ENCODE measurements at regions not wholly inside any gene's neighbourhood (a gene's known extent, or its start where the extent isn't known, plus 50 kb on each side); places are given as distances from the start of the nearest gene placed in this dataset.
"Not testable (repeated sequence)": the region's sequence is repeated elsewhere in the genome, so short reads cannot be mapped to it uniquely, and the experiment has no call there.

DNA sequence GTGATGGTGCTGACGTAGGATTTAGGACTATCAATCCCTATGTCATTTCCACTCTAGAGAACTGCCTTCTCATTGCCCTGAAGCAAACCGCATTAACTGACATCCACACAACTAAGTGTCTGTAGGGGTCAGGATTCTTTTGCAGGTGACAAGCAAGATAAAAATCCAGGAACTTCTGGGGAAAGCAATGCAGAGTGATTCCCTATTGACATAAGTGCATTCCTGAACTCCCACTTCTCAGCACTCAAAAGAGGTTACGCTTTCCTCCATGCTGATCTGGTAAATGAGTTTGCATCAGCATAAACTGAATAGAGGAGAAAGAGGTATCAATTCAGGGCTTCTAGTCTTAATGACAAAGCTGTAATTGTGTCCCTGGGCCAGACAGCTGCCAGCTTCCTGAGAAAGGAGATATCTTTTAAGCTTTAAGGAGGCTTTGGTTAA is 224.6 kb upstream of the ISX start:
- Histone ChIP-seq H3K27ac (ENCODE audit: low read depth, low read length) (no peak overlapping the region), H4K20me1 (ENCODE audit: low read depth, low read length) (no peaks in the 10 kb centered on the region), H3K4me3 (ENCODE audit: insufficient read depth, low read length, poor library complexity, severe bottlenecking) (no peak overlapping the region), H3K36me3 (ENCODE audit: low read length) (no peaks in the 10 kb centered on the region), H3K9me3 (ENCODE audit: insufficient read depth, low read length) (no peaks in the 10 kb centered on the region), H2AFZ (ENCODE audit: low read depth, low read length, severe bottlenecking) (no peak overlapping the region), H3K9me2 (replicated peaks; ENCODE audit: insufficient read depth, low read length) (no peaks in the 10 kb centered on the region), H3K4me2 (ENCODE audit: low read depth, low read length, poor library complexity, severe bottlenecking) (no peak overlapping the region), H3K79me2 (ENCODE audit: insufficient read depth, low read length) (no peaks in the 10 kb centered on the region), H3K27me3 (ENCODE audit: low read length) (no peaks in the 10 kb centered on the region), H3K9ac (ENCODE audit: low read length) (no peak overlapping the region), H3F3A (ENCODE audit: insufficient read depth) (no peaks in the 10 kb centered on the region)
- TF ChIP-seq, protein P1, sequence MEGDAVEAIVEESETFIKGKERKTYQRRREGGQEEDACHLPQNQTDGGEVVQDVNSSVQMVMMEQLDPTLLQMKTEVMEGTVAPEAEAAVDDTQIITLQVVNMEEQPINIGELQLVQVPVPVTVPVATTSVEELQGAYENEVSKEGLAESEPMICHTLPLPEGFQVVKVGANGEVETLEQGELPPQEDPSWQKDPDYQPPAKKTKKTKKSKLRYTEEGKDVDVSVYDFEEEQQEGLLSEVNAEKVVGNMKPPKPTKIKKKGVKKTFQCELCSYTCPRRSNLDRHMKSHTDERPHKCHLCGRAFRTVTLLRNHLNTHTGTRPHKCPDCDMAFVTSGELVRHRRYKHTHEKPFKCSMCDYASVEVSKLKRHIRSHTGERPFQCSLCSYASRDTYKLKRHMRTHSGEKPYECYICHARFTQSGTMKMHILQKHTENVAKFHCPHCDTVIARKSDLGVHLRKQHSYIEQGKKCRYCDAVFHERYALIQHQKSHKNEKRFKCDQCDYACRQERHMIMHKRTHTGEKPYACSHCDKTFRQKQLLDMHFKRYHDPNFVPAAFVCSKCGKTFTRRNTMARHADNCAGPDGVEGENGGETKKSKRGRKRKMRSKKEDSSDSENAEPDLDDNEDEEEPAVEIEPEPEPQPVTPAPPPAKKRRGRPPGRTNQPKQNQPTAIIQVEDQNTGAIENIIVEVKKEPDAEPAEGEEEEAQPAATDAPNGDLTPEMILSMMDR (IDR thresholded peaks at IDR 0.05; ENCODE audit: insufficient read depth, low read length, poor library complexity, severe bottlenecking): no peak
- TF ChIP-seq EZH2phosphoT487 (conservative IDR thresholded peaks at IDR 0.05; ENCODE audit: low read length): no peak

DNA sequence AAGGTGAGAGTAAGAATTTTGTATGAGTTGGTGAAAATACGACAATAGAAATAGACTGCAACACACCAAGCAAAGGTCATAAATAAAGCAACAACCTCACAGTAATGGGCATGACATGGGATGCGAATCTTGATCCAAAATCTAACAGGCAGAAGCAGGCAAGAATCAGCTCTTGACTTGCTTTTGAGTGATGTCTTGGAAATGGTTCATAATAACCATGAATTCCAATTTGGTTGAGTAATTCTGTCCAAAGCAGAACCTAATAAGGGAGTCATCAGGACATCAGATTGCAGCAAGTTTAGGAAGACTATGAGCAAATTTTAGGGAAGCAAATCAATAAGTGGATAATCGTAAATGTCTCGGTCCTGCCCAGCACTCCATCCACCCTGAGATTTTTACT is 224.0 kb upstream of the ISX start:
- H3F3A ChIP-seq (ENCODE audit: insufficient read depth): no peaks in the 10 kb centered on the region
- H3K36me3 ChIP-seq (ENCODE audit: low read length): no peaks in the 10 kb centered on the region
- TF ChIP-seq, protein P1 (IDR thresholded peaks at IDR 0.05; ENCODE audit: insufficient read depth, low read length, poor library complexity, severe bottlenecking): no peak
- no peak for TF ChIP-seq EZH2phosphoT487 (conservative IDR thresholded peaks at IDR 0.05; ENCODE audit: low read length)
- no peak overlapping the region for H3K9ac ChIP-seq (ENCODE audit: low read length)
- no peaks in the 10 kb centered on the region for H3K27me3 ChIP-seq (ENCODE audit: low read length)
- no peak overlapping the region for H2AFZ ChIP-seq (ENCODE audit: low read depth, low read length, severe bottlenecking)
- no peaks in the 10 kb centered on the region for H4K20me1 ChIP-seq (ENCODE audit: low read depth, low read length)
- no peak overlapping the region for H3K4me3 ChIP-seq (ENCODE audit: insufficient read depth, low read length, poor library complexity, severe bottlenecking)
- H3K9me2 ChIP-seq (replicated peaks; ENCODE audit: insufficient read depth, low read length): no peaks in the 10 kb centered on the region
- H3K9me3 ChIP-seq (ENCODE audit: insufficient read depth, low read length): no peaks in the 10 kb centered on the region
- H3K4me2 ChIP-seq (ENCODE audit: low read depth, low read length, poor library complexity, severe bottlenecking): no peak overlapping the region
- H3K27ac ChIP-seq (ENCODE audit: low read depth, low read length): no peak overlapping the region
- H3K79me2 ChIP-seq (ENCODE audit: insufficient read depth, low read length): no peaks in the 10 kb centered on the region

DNA sequence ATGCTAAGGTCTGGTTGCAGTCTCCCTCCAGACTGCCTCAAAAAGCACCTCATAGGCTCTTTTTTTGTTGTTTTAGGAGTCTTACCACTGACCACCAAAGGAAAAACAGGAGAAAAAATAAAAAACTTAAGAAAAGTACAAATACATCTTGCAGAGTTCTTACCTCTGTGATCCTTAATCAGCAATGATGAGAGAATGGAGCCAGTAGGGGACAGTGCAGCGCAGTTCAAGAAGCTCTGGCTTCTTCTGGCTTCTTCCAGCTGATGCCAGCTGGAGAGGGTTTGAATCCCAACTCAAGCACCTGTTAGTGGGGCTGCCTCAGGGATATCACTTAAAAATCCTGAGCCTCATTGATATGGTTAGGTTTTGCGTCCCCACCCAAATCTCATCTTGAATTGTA is 223.3 kb upstream of the ISX start:
- H3K27ac ChIP-seq (ENCODE audit: low read depth, low read length): no peak overlapping the region
- H3F3A ChIP-seq (ENCODE audit: insufficient read depth): no peaks in the 10 kb centered on the region
- TF ChIP-seq, protein P1 (IDR thresholded peaks at IDR 0.05; ENCODE audit: insufficient read depth, low read length, poor library complexity, severe bottlenecking): no peak
- TF ChIP-seq EZH2phosphoT487 (conservative IDR thresholded peaks at IDR 0.05; ENCODE audit: low read length): no peak
- H3K27me3 ChIP-seq (ENCODE audit: low read length): no peaks in the 10 kb centered on the region
- no peaks in the 10 kb centered on the region for H3K9me2 ChIP-seq (replicated peaks; ENCODE audit: insufficient read depth, low read length)
- no peaks in the 10 kb centered on the region for H3K79me2 ChIP-seq (ENCODE audit: insufficient read depth, low read length)
- no peak overlapping the region for H3K4me2 ChIP-seq (ENCODE audit: low read depth, low read length, poor library complexity, severe bottlenecking)
- no peaks in the 10 kb centered on the region for H3K36me3 ChIP-seq (ENCODE audit: low read length)
- H2AFZ ChIP-seq (ENCODE audit: low read depth, low read length, severe bottlenecking): no peak overlapping the region
- no peaks in the 10 kb centered on the region for H3K9me3 ChIP-seq (ENCODE audit: insufficient read depth, low read length)
- no peaks in the 10 kb centered on the region for H4K20me1 ChIP-seq (ENCODE audit: low read depth, low read length)
- no peak overlapping the region for H3K4me3 ChIP-seq (ENCODE audit: insufficient read depth, low read length, poor library complexity, severe bottlenecking)
- no peak overlapping the region for H3K9ac ChIP-seq (ENCODE audit: low read length)

DNA sequence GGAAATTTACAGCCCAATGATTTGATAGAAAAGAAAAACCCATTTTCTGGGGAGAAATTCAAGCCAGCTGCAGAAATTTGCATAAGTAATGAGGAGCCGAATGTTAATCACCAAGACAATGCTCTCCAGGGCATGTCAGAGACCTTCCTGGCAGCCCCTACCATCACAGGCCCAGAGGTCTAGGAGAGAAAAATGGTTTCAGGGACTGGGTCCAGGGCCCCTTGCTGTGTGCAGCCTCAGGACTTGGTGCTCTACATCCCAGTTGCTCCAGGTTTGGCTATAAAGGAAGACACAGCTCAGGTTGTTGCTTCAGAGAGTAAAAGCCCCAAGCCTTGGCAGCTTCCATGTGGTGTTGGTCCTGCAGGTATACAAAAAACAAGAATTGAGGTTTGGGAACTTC is 222.2 kb upstream of the ISX start:
- not testable (repeated sequence) for H3K27me3 ChIP-seq (ENCODE audit: low read length); H3K9me3 ChIP-seq (ENCODE audit: insufficient read depth, low read length); H3K9ac ChIP-seq (ENCODE audit: low read length); H3K27ac ChIP-seq (ENCODE audit: low read depth, low read length); H3F3A ChIP-seq (ENCODE audit: insufficient read depth); H4K20me1 ChIP-seq (ENCODE audit: low read depth, low read length); H3K36me3 ChIP-seq (ENCODE audit: low read length); H3K79me2 ChIP-seq (ENCODE audit: insufficient read depth, low read length); H3K4me2 ChIP-seq (ENCODE audit: low read depth, low read length, poor library complexity, severe bottlenecking); H3K9me2 ChIP-seq (replicated peaks; ENCODE audit: insufficient read depth, low read length); H3K4me3 ChIP-seq (ENCODE audit: insufficient read depth, low read length, poor library complexity, severe bottlenecking); H2AFZ ChIP-seq (ENCODE audit: low read depth, low read length, severe bottlenecking)

Measured in SU-DHL-6 (cell line).